HK-2 (cell line): ENCODE measurements at regions not wholly inside any gene's neighbourhood (a gene's known extent, or its start where the extent isn't known, plus 50 kb on each side); places are given as distances from the start of the nearest gene placed in this dataset.

ENCODE experiments used
- DNase-seq: peaks from one replicate; pipeline ENCODE4 v3.0.0-alpha.2; 2018; ENCODE audit not compliant: unreplicated experiment

GRCh38 chrX:7789200-7789599 is 53.8 kb upstream of the VCX start:
- DNase-seq, result no peak

- no peak for DNase-seq
Measured at GRCh38 chrX:7788334-7788733, 54.6 kb upstream of the VCX start.

GRCh38 chrX:7787714-7788113 is 55.3 kb upstream of the VCX start:
- no peak for DNase-seq

GRCh38 chrX:7784580-7784979 is 58.4 kb upstream of the VCX start:
- no peak for DNase-seq

- no peak for DNase-seq
Measured at GRCh38 chrX:7779644-7780043, 63.3 kb upstream of the VCX start.

DNA sequence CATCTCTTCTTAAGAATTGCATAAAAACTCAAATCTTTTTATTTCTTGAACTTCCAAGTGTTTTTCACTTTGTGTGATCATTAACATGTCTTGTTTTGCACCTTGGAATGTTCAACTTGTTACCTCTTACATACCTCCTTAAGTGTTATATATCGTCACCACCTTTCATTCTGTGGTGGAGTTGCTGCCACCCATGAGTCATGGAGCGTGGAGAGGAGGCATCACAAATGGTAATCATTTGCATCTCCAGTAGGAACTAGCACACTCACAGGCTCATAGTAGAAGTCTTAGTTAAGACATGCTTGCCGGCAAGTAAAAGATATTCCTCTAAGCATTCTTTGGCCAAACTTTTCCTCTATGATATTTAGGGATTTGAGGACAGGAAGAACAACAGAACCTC is 67.0 kb upstream of the VCX start:
- DNase-seq, result no peak

GRCh38 chrX:7771788-7772438 is 71.1 kb upstream of the VCX start:
- no peak for DNase-seq

GRCh38 chrX:7759830-7760229 is 83.1 kb upstream of the VCX start:
- DNase-seq, result no peak

GRCh38 chrX:7746856-7747255 is 96.1 kb upstream of the VCX start:
- no peak for DNase-seq

- DNase-seq, result no peak
Measured at GRCh38 chrX:7730071-7730470, 112.9 kb upstream of the VCX start.

DNA sequence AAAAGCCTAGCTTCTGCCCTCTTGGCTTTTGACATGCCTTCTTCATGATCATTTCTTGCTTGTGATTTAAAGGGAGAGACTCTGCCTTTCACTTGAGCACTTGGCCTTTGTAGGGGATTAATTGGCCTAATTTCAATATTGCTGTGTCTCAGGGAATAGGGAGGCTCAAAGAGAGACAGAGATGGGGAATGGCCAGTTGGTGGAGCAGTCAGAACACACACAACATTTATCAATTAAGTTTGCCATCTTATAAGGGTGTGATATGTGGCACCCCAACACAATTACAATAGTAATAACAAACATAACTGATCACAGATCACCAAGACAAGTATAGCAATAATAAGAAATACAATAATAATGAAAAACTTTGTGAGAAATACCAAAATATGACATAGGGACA is 122.5 kb upstream of the VCX start:
- DNase-seq, result no peak

DNA sequence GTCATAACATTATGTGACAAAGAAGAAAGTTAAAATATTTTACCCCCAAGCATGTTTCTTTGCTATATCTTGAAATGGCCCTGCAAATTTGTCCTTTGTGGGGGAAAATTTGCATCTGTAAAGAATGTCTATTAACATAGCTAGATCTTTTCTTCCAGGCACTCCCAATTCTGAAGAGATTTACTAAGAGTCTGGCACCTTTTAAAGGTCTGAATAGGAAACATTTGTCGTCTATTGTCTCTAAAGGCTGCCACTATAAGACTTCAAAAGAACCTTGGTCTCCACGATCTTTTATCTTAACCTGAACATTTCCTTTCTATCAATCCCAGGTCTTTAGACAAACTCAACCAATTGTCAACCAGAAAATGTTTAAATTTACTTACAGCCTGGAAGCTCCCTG is 128.6 kb upstream of the VCX start:
- DNase-seq, result no peak

GRCh38 chrX:7711167-7711566 is 131.8 kb upstream of the VCX start:
- DNase-seq, result no peak

GRCh38 chrX:7709845-7710244 is 133.1 kb upstream of the VCX start:
- DNase-seq, result no peak

- DNase-seq, result no peak
Measured at GRCh38 chrX:7706032-7706431, 136.9 kb upstream of the VCX start.

DNA sequence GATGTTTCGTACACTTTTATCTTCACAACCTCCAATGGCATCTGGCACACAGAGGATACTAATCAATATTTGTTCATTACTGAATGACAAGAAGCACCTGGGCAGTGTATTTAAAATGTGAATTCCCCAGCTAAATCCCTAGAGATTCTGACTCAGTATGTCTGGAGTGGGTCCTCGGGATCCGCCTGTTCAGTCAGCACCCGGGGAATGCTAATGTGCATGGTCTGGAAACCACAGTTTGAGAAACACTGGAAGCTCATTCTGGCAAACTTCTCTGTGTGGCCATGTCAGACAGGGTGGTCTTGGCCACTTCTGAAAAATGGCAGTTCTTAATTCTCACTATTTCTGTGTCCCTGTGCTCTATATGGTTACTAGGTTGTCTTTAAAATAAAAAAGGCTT is 138.8 kb upstream of the VCX start:
- DNase-seq, result no peak

DNA sequence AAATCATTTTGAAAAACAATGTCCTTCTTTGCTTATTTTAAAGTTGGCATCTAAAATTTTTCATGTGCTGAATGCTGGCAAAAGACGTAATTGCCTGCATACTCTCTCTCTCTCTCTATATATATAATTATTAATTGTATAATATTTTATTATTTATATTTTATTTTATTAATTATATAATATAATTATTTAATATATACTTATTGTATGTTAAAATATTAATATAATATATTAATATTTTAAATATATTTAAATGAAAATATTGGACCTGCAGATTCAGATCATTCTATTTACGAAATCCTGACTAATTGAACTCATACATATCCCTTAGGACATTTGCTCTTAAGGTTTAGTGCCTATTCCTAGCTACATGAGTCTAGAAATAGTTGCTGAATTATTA is 144.7 kb upstream of the VCX start:
- DNase-seq, result no peak

- DNase-seq, result no peak
Measured at GRCh38 chrX:7690842-7691241, 152.1 kb upstream of the VCX start.

DNA sequence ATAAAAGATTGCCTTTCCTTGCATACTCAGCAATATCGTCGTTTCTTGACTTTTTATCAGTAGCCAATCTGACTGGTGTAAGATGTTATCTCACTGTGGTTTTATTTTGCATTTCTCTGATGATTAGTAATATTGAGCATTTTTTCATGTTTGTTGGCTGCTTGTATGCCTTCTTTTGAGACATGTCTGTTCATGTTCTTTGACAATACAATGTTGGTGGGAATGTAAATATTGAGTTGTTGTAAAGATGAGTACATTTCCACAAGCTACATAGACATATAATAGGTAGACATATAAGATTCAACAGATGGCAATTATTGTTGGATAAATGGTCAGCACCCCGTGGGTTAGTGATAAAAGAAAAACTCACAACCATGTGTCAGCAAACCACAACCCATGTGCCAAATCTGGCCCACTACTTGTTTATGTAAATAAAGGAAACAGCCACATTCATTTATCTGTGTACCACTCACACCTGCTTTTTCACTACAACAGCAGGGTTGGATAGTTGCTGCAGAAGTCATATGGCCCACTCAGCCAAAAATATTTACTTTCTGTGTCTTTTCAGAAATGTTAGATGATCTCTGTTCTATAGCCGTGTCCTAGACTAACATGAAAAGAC is 153.1 kb upstream of the VCX start:
- no peak for DNase-seq

GRCh38 chrX:7680181-7680580 is 162.8 kb upstream of the VCX start:
- no peak for DNase-seq

DNA sequence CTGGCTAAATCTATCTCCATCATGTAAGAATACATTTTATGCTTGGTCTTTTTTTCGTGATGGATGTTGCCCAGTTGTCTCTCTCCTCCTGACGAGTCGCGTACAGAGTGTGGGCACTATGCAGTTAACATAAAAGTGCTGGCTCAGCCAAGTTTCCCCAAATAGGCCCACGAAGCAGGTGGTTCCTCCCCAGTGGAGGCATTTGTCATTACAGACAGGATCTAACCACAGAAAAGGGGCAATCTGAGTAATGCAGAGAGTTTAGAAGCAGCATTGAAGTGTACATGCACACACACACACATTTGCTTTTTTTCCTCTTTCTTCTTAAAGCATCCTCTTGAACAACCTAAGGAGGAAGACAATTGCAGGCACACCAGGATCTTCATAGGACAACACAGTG is 188.7 kb upstream of the VCX start:
- DNase-seq, result no peak

GRCh38 chrX:7647831-7648230 is 195.1 kb upstream of the VCX start:
- DNase-seq, result no peak

GRCh38 chrX:7641141-7641540 is 201.8 kb upstream of the VCX start:
- DNase-seq, result no peak

DNA sequence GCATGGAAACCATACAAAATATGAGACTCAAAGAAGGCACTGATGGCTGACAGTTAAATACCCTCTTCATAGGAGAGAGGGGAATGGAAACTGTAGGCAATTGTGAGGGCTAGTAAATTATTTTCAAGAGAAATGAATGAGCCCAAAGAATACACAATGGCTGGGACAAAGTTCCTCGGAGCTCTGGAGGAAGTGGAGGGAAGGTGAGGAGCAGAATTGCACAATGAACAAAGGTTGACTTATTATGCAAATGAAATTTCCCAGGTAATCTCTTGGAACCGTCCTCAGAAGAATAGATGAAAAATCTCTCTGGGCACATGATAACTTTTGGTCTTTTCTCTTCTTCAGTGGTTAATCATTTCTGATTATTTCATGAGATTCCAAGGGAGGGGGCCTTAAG is 202.6 kb upstream of the VCX start:
- DNase-seq, result no peak
